Activated naive CD8-positive, alpha-beta T cell treated with anti-CD3 and anti-CD28 coated beads for 36 hours (primary cell): ENCODE measurements at regions not wholly inside any gene's neighbourhood (a gene's known extent, or its start where the extent isn't known, plus 50 kb on each side); places are given as distances from the start of the nearest gene placed in this dataset.

ENCODE experiments used
- DNase-seq: peaks from one replicate; pipeline ENCODE4 v3.0.0; 2021
- H3K27ac Mint-ChIP-seq: one replicate; pipeline ENCODE4 v1.8.0; 2022; ENCODE audit warnings: mild to moderate bottlenecking, moderate library complexity, mixed read lengths
- H3K27me3 Mint-ChIP-seq: one replicate; pipeline ENCODE4 v1.8.0; 2022; ENCODE audit warnings: mild to moderate bottlenecking, mixed read lengths
- H3K36me3 Mint-ChIP-seq: one replicate; pipeline ENCODE4 v1.8.0; 2021; ENCODE audit warnings: mild to moderate bottlenecking, mixed read lengths
- H3K4me1 Mint-ChIP-seq: one replicate; pipeline ENCODE4 v1.8.0; 2021; ENCODE audit warnings: mixed read lengths
- H3K4me3 Mint-ChIP-seq: one replicate; pipeline ENCODE4 v1.8.0; 2022; ENCODE audit warnings: mild to moderate bottlenecking, moderate library complexity, mixed read lengths
- H3K9me3 Mint-ChIP-seq: one replicate; pipeline ENCODE4 v1.8.0; 2022; ENCODE audit warnings: mixed read lengths

DNA sequence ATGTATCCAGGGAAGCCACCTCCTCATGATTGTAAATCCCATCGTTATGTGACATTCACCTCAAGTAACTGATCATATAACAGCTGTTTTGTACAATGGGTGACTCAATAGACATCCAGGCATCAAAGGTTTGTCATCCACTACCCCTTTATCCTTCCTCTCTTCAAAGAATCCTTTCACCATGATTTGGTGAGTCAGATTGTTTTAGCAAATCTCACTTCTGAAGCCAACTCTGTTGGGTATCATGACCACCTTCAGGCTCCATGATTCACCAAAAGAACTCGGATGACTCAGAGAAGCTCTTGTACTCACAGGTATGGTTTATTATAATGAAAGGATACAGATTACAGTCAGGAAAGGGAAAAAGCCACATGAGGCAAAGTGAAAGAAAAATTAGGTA lies 132.1 kb downstream of the PWWP3B start:
- Mint-ChIP-seq H3K27me3 (no peaks in the 10 kb centered on the region), H3K4me3 (no peak overlapping the region), H3K4me1 (no peaks in the 10 kb centered on the region), H3K36me3 (no peaks in the 10 kb centered on the region), H3K27ac (no peak overlapping the region), H3K9me3 (no peaks in the 10 kb centered on the region)
- DNase-seq: no peak

DNA sequence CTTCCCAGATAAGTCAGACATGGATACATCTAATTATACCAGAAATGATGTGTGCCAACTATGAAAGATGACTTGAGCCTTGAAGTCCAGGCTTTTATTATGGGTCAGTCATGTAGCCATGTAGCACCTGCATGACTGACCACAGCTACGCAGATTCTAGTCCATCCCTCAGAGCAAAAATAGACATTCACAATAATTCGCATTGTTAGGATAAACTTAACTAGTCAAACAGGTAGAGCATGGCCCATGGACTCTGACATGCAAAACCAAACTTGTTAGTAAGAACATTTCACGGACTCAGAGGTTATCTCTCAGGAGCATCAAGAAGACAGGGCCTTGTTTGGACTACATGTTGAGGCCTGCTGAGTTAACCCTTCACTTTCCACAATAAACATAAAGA lies 132.6 kb downstream of the PWWP3B start:
- Mint-ChIP-seq H3K9me3 (no peaks in the 10 kb centered on the region), H3K27me3 (no peaks in the 10 kb centered on the region), H3K4me3 (no peak overlapping the region), H3K27ac (no peak overlapping the region), H3K4me1 (no peaks in the 10 kb centered on the region), H3K36me3 (no peaks in the 10 kb centered on the region)
- no peak for DNase-seq

DNA sequence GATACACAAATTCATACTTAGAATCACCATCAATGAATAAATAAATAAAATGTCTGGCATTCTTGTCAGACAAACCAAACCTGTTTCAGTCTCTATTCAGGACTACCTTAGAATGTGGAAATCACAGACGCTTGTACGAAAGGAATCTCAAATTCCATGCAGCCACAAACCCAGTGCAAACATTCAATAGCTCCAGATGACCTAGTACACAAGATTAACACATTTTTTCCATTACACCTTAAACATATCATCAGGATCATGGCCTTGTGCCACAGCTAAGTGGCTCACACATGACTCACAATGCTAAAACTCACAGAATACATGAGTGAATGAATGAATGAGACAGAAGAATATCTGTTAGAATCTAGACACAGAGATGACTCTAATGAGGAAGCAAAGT lies 134.2 kb downstream of the PWWP3B start:
- no peaks in the 10 kb centered on the region for H3K36me3 Mint-ChIP-seq
- no peak overlapping the region for H3K27ac Mint-ChIP-seq
- H3K4me1 Mint-ChIP-seq: no peaks in the 10 kb centered on the region
- no peak overlapping the region for H3K4me3 Mint-ChIP-seq
- no peaks in the 10 kb centered on the region for H3K9me3 Mint-ChIP-seq
- no peaks in the 10 kb centered on the region for H3K27me3 Mint-ChIP-seq
- no peak for DNase-seq

DNA sequence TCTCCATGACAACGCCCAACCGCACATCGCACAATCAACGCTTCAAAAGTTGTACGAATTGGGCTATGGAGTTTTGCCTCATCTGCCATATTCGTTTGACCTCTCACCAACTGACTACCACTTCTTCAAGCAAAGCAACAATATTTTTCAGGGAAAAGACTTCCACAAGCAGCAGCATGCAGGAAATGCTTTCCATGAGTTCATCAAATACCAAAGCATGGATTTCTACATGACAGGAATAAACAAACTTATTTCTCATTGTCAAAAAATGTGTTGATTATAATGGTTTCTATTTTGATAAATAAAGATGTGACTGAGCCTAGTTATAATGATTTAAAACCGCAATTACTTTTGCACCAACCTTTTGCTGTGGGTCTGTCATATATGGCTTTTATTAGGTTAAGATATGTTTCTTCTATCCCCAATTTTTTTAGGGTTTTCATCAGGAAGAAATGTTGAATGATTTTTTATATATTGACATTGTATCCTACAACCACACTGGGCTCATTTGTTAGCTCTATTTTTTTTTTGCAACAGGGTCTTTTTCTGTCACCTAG lies 138.4 kb downstream of the PWWP3B start:
- H3K4me3 Mint-ChIP-seq: no peak overlapping the region
- H3K9me3 Mint-ChIP-seq: no peaks in the 10 kb centered on the region
- DNase-seq: no peak
- no peak overlapping the region for H3K27ac Mint-ChIP-seq
- H3K27me3 Mint-ChIP-seq: no peaks in the 10 kb centered on the region
- no peaks in the 10 kb centered on the region for H3K36me3 Mint-ChIP-seq
- no peaks in the 10 kb centered on the region for H3K4me1 Mint-ChIP-seq

DNA sequence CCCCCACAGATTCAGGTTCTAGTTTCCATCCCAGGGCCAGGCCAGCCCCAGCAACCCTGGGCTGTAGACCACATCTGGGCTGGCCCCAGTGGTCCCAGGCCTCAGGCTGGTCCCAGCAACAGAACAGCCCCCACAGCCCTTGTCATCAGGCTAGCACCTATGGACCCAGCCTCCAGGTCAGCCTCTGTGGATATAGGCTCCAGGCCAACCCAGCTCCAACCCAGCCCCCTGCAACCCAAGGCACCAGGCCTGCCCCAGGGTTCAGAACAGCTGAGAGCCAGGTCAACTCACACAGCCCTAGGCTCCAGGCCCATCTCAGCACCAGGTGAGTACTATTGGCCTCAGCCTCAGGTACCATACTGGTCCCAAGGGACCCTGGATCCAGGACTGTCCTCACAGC lies 155.3 kb downstream of the PWWP3B start:
- Mint-ChIP-seq H3K27me3 (no peaks in the 10 kb centered on the region), H3K4me1 (no peaks in the 10 kb centered on the region), H3K4me3 (no peak overlapping the region), H3K27ac (no peak overlapping the region), H3K36me3 (no peaks in the 10 kb centered on the region), H3K9me3 (no peaks in the 10 kb centered on the region)
- no peak for DNase-seq

DNA sequence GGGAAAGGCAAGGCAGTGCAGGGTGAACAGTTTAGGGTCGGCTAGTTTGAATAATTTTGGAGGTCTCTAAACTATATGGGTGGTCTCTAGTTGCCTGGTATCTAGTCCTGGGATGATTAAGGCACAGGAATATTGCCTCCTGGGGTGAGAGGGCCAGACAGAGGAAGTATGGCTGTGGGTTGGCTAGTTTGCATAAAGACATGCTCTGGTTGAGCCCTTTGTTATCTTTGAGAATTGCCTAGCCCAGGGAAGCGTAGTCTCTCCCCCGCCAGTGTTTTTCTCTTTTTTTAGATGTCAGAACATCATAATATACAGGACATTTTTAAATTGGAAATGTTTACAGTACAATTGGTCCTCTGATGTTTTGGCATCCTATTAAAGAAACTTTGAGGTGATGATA lies 163.5 kb downstream of the PWWP3B start:
- H3K4me3 Mint-ChIP-seq: no peak overlapping the region
- H3K36me3 Mint-ChIP-seq: no peaks in the 10 kb centered on the region
- H3K27me3 Mint-ChIP-seq: no peaks in the 10 kb centered on the region
- no peak overlapping the region for H3K27ac Mint-ChIP-seq
- no peaks in the 10 kb centered on the region for H3K4me1 Mint-ChIP-seq
- no peaks in the 10 kb centered on the region for H3K9me3 Mint-ChIP-seq
- DNase-seq: no peak

DNA sequence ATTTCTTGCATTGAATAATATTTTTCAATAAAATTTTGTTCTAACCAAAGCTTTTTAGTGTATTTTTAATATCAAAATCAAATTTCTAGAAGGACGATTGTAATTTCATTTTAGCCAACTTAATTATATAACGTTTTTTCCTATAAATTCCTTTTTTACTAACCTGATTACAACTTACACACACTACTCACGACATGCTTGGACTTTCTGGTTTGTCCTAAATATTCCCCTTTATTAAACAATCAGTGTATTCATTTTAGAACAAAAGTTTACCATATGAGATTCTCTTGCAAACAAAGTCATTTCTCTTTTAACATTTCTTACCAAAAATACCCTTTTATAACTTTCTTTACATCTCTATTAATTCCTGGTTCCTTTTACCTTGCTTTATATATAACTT lies 173.7 kb downstream of the PWWP3B start:
- no peak overlapping the region for H3K4me3 Mint-ChIP-seq
- H3K27me3 Mint-ChIP-seq: no peaks in the 10 kb centered on the region
- H3K4me1 Mint-ChIP-seq: no peaks in the 10 kb centered on the region
- peaks cover 1% of the 10 kb centered on the region for H3K9me3 Mint-ChIP-seq
- no peak overlapping the region for H3K27ac Mint-ChIP-seq
- H3K36me3 Mint-ChIP-seq: no peaks in the 10 kb centered on the region
- no peak for DNase-seq

DNA sequence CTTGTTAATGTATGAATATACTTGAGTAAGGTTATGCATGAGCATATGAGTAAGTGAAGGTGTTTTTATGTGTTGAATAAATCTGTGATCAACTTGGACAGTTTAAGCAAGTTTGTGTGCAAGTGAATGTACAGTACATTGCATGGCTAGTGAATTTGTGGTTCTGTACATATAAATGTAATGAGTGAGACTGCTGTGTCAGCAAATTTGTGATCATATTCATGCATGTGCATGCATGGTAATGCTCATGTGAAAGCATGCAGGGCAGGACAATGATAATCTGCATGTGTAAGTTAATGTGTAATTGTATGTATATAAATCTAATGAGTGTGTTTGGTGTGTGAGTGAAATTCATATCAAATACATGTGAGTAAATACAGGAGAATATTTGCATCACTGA lies 188.5 kb downstream of the PWWP3B start:
- no peaks in the 10 kb centered on the region for H3K36me3 Mint-ChIP-seq
- H3K4me1 Mint-ChIP-seq: no peaks in the 10 kb centered on the region
- no peaks in the 10 kb centered on the region for H3K27me3 Mint-ChIP-seq
- no peak overlapping the region for H3K27ac Mint-ChIP-seq
- no peaks in the 10 kb centered on the region for H3K9me3 Mint-ChIP-seq
- no peak for DNase-seq
- no peak overlapping the region for H3K4me3 Mint-ChIP-seq

DNA sequence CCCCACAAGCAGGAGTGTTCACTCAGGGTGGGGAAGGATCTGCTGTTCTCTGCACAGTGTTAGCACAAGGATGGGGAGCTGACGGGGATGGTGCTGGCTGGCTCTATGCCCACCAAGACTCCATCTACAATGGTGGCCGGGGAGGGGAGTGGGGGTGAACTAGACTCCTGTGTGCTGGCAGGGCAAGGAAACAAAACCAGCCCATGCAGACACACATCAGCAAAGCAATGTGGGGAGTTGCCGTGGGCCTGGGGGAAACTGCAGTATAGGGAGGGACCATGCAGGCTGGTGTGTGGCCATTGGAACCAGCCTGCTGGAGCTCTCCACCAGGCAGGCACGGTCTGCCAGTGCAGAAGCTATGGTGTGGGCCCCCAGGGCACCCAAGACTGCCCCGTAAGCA lies 195.1 kb downstream of the PWWP3B start:
- Mint-ChIP-seq H3K27me3 (peaks cover 3% of the 10 kb centered on the region), H3K9me3 (no peaks in the 10 kb centered on the region), H3K36me3 (no peaks in the 10 kb centered on the region), H3K4me1 (no peaks in the 10 kb centered on the region), H3K27ac (no peak overlapping the region), H3K4me3 (no peak overlapping the region)
- DNase-seq: no peak

DNA sequence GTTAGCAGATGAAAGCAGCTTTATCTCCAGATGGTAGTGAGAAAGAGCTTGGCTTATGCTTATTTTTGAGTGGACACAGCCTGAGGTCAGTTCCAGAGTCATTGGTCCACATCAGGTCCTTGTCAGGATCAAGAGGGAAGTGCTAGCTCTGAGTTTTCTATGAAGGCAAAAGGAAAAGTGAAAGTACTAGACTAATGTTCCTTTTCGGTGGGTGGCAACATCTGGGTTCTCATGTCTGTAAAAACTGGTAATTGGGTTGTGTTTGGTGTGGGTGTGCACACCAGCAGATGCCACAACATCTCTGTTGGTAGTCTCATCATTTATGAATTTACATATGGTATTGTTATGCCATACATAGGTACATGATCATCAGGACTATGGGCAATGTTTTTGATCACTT lies 210.5 kb downstream of the PWWP3B start:
- no peak overlapping the region for H3K27ac Mint-ChIP-seq

DNA sequence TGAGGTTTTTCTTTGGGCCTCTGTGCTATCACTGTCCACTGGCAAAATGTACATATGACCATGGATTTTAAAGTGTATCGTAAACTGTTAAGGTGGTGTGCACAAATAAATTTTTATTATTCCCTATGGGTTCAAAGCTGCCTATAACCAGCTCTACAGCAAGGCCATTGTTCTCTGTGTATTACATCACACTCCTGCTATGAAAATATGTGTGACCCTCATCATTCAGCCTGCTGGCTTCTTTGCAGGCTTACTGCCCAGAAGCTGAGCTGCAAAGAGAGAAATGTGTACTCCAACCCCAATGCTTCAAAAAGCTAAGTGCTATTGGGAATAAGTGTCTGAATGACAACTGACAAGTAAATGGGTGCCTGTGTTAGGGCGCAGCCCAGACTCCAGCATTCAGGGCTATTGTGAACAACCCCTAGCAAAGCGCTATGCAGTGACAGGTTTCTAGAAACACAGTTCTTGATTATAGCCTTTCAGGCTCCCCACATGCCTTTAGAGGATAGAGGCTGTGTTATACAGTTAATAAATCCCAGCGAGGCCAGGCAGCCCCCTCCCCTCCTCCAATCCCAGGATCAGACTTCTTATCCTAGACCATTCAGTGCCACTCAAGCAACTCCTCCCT lies 220.4 kb upstream of the RADX start:
- Mint-ChIP-seq H3K4me3 (no peak overlapping the region), H3K4me1 (no peaks in the 10 kb centered on the region), H3K9me3 (no peaks in the 10 kb centered on the region), H3K36me3 (no peaks in the 10 kb centered on the region), H3K27ac (no peak overlapping the region), H3K27me3 (no peaks in the 10 kb centered on the region)
- DNase-seq: no peak

More for the DNA sequence above, 210.5 kb downstream of the PWWP3B start:
- Mint-ChIP-seq H3K36me3 (no peaks in the 10 kb centered on the region), H3K9me3 (no peaks in the 10 kb centered on the region), H3K27me3 (no peaks in the 10 kb centered on the region), H3K4me1 (peaks cover 4% of the 10 kb centered on the region), H3K4me3 (no peak overlapping the region)
- DNase-seq: no peak

DNA sequence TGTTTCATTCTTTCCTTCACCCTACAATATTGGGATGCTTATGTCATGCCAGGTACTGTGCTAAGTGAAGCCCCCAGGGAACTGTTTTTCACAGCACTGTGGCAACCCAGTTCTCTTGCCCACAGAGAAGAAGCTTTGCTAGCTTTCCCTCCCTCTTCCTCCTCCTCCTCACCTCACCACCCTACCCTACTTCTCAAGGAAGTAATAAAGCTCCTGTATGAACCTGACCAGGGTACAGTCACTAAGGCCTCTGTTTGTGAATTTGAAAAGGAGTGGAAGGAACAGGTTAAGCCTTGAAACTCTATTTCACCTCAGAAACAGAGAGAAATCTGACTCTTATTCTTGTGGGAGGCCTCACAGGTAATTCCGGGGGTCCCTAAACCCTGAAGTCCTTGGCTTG lies 219.4 kb upstream of the RADX start:
- no peaks in the 10 kb centered on the region for H3K4me1 Mint-ChIP-seq
- DNase-seq: no peak
- H3K36me3 Mint-ChIP-seq: no peaks in the 10 kb centered on the region
- H3K9me3 Mint-ChIP-seq: no peaks in the 10 kb centered on the region
- H3K4me3 Mint-ChIP-seq: no peak overlapping the region
- H3K27ac Mint-ChIP-seq: no peak overlapping the region
- H3K27me3 Mint-ChIP-seq: no peaks in the 10 kb centered on the region

DNA sequence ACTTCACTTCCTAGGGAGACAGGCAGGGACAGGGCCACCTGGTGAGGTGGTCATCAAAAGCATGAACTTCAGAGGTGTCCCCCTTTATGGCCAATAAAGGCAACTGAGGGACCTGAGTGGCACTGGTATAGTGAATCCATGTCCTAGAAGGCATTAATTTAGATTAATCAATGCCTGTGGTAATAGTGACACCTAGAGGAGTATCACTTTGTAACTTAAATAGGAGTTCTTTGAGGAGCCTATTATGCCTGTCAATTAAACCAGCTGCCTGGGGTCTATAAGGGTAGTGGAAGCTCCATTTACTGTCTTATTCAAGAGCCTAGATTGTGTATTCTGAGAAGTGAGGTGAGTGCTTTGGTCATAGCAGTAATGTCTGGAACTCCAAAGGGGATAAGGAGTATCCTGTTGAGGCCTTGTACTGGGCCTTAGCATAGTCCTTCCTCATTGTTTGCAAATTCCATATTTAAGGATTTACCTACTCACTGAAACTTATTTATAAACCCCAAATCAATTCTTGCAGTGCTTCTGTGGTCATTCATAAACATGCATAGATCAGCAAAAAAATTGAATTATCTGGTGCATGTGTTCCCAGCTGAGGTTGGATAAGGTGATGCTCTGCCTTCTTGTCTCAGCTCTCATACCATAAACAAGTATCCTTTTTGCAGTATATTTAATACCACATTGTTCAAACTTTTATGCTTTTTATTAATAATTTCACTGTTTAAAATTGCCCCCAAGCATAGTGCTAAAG lies 213.8 kb upstream of the RADX start:
- H3K4me1 Mint-ChIP-seq: no peaks in the 10 kb centered on the region
- H3K27me3 Mint-ChIP-seq: no peaks in the 10 kb centered on the region
- H3K9me3 Mint-ChIP-seq: no peaks in the 10 kb centered on the region
- no peak overlapping the region for H3K27ac Mint-ChIP-seq
- no peak overlapping the region for H3K4me3 Mint-ChIP-seq
- no peaks in the 10 kb centered on the region for H3K36me3 Mint-ChIP-seq
- no peak for DNase-seq

DNA sequence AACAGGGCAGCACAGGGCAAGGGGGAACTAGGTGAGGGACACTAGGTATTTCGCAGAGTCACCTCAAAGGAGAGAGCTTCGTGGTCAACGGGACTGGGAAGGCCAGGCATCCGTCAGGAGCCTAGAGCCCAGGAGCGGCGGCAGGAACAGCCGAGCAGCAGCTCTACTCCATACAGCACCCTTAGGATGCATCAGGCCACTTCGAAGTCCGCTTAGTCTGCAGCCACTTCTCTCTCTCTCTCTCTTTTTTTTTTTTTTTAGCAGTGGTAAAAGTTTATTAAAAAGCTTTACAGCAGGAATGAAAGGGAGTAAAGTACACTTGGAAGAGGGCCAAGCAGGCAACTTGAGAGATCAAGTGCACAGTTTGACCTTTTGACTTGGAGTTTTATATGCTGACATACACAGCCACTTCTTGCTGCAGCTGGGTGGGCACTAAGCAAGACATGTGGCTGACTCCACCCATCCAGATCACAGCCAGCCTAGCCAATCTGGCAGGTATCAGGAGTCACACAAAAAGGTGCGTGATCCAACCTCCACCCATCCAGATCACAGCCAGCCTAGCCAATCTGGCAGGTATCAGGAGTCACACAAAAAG lies 209.7 kb upstream of the RADX start:
- Mint-ChIP-seq H3K27me3 (no peaks in the 10 kb centered on the region), H3K4me1 (no peaks in the 10 kb centered on the region), H3K9me3 (no peaks in the 10 kb centered on the region), H3K4me3 (no peak overlapping the region), H3K36me3 (no peaks in the 10 kb centered on the region), H3K27ac (no peak overlapping the region)
- no peak for DNase-seq

DNA sequence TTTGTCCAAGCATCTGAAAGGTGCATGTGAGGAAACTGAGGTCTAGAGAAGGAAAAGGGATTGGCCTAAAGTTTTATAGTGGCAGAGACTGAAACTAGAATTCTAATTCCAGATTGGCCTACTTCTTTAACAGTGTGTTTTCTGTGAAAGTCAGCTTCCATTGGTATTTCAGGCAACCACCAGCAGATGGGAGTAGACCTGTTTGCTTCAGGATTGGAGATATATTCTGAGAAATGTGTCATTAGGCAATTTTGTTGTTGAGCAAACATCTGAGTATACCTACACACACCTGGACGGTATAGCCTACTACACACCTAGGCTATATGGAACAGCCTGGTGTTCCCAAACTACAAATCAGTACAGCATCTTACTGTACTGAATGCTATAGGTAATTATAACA lies 207.3 kb upstream of the RADX start:
- DNase-seq: no peak
- no peak overlapping the region for H3K4me3 Mint-ChIP-seq
- H3K9me3 Mint-ChIP-seq: no peaks in the 10 kb centered on the region
- peaks cover 4% of the 10 kb centered on the region for H3K27me3 Mint-ChIP-seq
- H3K36me3 Mint-ChIP-seq: no peaks in the 10 kb centered on the region
- no peak overlapping the region for H3K27ac Mint-ChIP-seq
- H3K4me1 Mint-ChIP-seq: no peaks in the 10 kb centered on the region
